ENCODE measurements at regions not wholly inside any gene's neighbourhood (a gene's known extent, or its start where the extent isn't known, plus 50 kb on each side); places are given as distances from the start of the nearest gene placed in this dataset.

DNA sequence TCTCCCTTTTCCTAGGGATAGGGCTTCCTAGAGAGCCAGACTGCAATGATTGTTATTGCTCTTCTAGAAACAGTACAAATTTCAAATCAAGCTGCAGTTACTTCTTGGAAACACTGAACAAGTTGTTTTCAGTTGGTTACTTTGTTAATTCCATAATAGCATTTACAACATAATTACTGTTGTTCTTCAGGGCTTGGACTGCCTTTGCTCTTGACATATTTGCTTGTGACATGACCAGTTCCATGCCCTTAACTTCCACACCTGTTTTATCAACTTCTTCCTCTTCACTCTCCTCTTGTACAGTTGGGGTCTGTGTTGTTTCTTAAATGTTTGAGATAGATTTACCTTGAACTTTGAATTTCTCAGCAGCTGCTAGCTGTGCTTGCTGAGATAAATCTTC is 104.4 kb downstream of the SEC23IP start:
- no peaks in the 10 kb centered on the region for H3K4me1 ChIP-seq (ENCODE audit: insufficient read depth)
- H3K4me2 ChIP-seq: no peak overlapping the region
- no peaks in the 10 kb centered on the region for H3K9me2 ChIP-seq (replicated peaks; ENCODE audit: insufficient read depth)
- H3K4me3 ChIP-seq: no peak overlapping the region
- H4K20me1 ChIP-seq (ENCODE audit: insufficient read depth, poor library complexity, severe bottlenecking): no peaks in the 10 kb centered on the region
- TF ChIP-seq, protein P1, sequence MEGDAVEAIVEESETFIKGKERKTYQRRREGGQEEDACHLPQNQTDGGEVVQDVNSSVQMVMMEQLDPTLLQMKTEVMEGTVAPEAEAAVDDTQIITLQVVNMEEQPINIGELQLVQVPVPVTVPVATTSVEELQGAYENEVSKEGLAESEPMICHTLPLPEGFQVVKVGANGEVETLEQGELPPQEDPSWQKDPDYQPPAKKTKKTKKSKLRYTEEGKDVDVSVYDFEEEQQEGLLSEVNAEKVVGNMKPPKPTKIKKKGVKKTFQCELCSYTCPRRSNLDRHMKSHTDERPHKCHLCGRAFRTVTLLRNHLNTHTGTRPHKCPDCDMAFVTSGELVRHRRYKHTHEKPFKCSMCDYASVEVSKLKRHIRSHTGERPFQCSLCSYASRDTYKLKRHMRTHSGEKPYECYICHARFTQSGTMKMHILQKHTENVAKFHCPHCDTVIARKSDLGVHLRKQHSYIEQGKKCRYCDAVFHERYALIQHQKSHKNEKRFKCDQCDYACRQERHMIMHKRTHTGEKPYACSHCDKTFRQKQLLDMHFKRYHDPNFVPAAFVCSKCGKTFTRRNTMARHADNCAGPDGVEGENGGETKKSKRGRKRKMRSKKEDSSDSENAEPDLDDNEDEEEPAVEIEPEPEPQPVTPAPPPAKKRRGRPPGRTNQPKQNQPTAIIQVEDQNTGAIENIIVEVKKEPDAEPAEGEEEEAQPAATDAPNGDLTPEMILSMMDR (IDR thresholded peaks at IDR 0.05; ENCODE audit: poor library complexity): no peak
- no peak for TF ChIP-seq EZH2phosphoT487 (IDR thresholded peaks at IDR 0.05; ENCODE audit: low read depth, severe bottlenecking, unreplicated experiment)
- no peak for TF ChIP-seq EZH2 (IDR thresholded peaks at IDR 0.05; ENCODE audit: borderline replicate concordance)
- no peaks in the 10 kb centered on the region for H3K36me3 ChIP-seq (replicated peaks; ENCODE audit: insufficient read depth, low read depth)
- DNase-seq (ENCODE audit: low spot score): no peak
- no peaks in the 10 kb centered on the region for H3K9me3 ChIP-seq (ENCODE audit: low read depth)
- no peak overlapping the region for H2AFZ ChIP-seq
- H3K27ac ChIP-seq: no peak overlapping the region
- H3K27me3 ChIP-seq: no peaks in the 10 kb centered on the region
- H3K79me2 ChIP-seq: no peaks in the 10 kb centered on the region

DNA sequence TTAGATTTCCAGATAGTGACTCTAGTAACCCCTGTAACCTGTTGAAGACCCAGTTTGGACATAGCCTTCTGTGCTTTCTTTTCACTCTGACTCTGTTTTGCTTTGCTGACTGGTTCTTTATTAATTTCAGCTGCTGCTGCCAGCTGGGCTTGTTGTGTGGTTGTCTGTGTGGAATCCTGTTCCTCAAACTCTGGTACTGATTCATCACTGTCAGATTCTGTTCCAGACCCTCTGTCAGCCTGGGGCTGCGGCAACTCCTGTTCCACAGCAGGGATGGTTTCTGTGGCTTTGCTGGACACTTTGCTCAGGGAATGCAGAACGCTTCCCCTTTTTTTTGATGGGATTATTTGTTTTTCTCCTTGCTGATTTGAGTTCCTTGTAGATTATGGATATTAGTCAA is 104.9 kb downstream of the SEC23IP start:
- Histone ChIP-seq H3K79me2 (no peaks in the 10 kb centered on the region), H2AFZ (no peak overlapping the region), H4K20me1 (ENCODE audit: insufficient read depth, poor library complexity, severe bottlenecking) (no peaks in the 10 kb centered on the region), H3K27ac (no peak overlapping the region), H3K27me3 (no peaks in the 10 kb centered on the region), H3K4me3 (no peak overlapping the region), H3K36me3 (replicated peaks; ENCODE audit: insufficient read depth, low read depth) (no peaks in the 10 kb centered on the region), H3K9me2 (replicated peaks; ENCODE audit: insufficient read depth) (no peaks in the 10 kb centered on the region), H3K4me1 (ENCODE audit: insufficient read depth) (no peaks in the 10 kb centered on the region), H3K9me3 (ENCODE audit: low read depth) (no peaks in the 10 kb centered on the region), H3K4me2 (no peak overlapping the region)
- no peak for DNase-seq (ENCODE audit: low spot score)
- 67% methylated on average over 2 of the region's 2 CpGs for WGBS (ENCODE audit: low lambda C conversion rate, missing lambda C conversion rate)
- TF ChIP-seq EZH2 (IDR thresholded peaks at IDR 0.05; ENCODE audit: borderline replicate concordance) (no peak), EZH2phosphoT487 (IDR thresholded peaks at IDR 0.05; ENCODE audit: low read depth, severe bottlenecking, unreplicated experiment) (no peak)
- TF ChIP-seq, protein P1 (IDR thresholded peaks at IDR 0.05; ENCODE audit: poor library complexity): no peak

DNA sequence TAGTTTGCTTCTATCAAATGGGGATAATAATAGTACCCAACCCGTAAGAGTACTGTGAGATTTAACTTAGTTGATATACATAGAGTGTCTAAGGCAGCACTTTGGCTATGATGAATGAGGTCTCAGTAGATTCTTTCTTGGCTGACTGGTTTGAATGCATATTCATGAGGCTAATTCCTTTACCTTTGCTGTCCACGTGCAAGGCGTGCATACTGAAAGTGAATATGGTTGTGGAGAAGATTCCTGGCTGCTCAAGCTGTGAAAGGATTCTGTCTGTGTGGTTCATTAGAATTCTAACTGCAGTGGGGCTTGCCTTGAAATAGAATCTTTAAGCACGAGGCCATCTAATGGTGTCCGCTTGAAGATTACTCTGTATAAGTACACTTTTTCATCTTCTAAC is 110.3 kb downstream of the SEC23IP start:
- no peaks in the 10 kb centered on the region for H3K4me1 ChIP-seq (ENCODE audit: insufficient read depth)
- 85% methylated on average over 5 of the region's 5 CpGs for WGBS (ENCODE audit: low lambda C conversion rate, missing lambda C conversion rate)
- no peaks in the 10 kb centered on the region for H4K20me1 ChIP-seq (ENCODE audit: insufficient read depth, poor library complexity, severe bottlenecking)
- no peak overlapping the region for H3K27ac ChIP-seq
- H3K79me2 ChIP-seq: no peaks in the 10 kb centered on the region
- no peak overlapping the region for H3K4me3 ChIP-seq
- H3K9me2 ChIP-seq (replicated peaks; ENCODE audit: insufficient read depth): no peaks in the 10 kb centered on the region
- no peak overlapping the region for H3K4me2 ChIP-seq
- no peak for DNase-seq (ENCODE audit: low spot score)
- H3K36me3 ChIP-seq (replicated peaks; ENCODE audit: insufficient read depth, low read depth): no peaks in the 10 kb centered on the region
- no peaks in the 10 kb centered on the region for H3K9me3 ChIP-seq (ENCODE audit: low read depth)
- TF ChIP-seq EZH2phosphoT487 (IDR thresholded peaks at IDR 0.05; ENCODE audit: low read depth, severe bottlenecking, unreplicated experiment): no peak
- TF ChIP-seq, protein P1 (IDR thresholded peaks at IDR 0.05; ENCODE audit: poor library complexity): no peak
- no peak for TF ChIP-seq EZH2 (IDR thresholded peaks at IDR 0.05; ENCODE audit: borderline replicate concordance)
- H3K27me3 ChIP-seq: no peaks in the 10 kb centered on the region
- no peak overlapping the region for H2AFZ ChIP-seq
